Mucosa of stomach (tissue), 1 donor: ENCODE measurements at regions not wholly inside any gene's neighbourhood (a gene's known extent, or its start where the extent isn't known, plus 50 kb on each side); places are given as distances from the start of the nearest gene placed in this dataset.
"Not testable (repeated sequence)": the region's sequence is repeated elsewhere in the genome, so short reads cannot be mapped to it uniquely, and the experiment has no call there.

Experiments
- H3K27me3 ChIP-seq: one replicate; pipeline ENCODE4 v1.7.0; 2013; ENCODE audit warnings: mild to moderate bottlenecking, low read length; ENCODE audit not compliant: control insufficient read depth, insufficient read depth
- H3K36me3 ChIP-seq: one replicate; pipeline ENCODE4 v1.7.0; 2013; ENCODE audit warnings: low read length; ENCODE audit not compliant: control insufficient read depth, insufficient read depth
- H3K4me1 ChIP-seq: one replicate; pipeline ENCODE4 v1.7.0; 2013; ENCODE audit warnings: mild to moderate bottlenecking, low read length; ENCODE audit not compliant: control insufficient read depth, insufficient read depth
- H3K4me3 ChIP-seq: one replicate; pipeline ENCODE4 v1.7.0; 2013; ENCODE audit warnings: low read length
- H3K9ac ChIP-seq: one replicate; pipeline ENCODE4 v1.7.0; 2013; ENCODE audit warnings: mild to moderate bottlenecking, low read length, moderate library complexity
- H3K9me3 ChIP-seq: one replicate; pipeline ENCODE4 v1.7.0; 2013; ENCODE audit warnings: mild to moderate bottlenecking, low read length, moderate library complexity; ENCODE audit not compliant: control insufficient read depth
- donor health status: Pancreatic carcinoma.

GRCh38 chr2:64930258-64930671 is 58.9 kb upstream of the SLC1A4 start:
- Histone ChIP-seq H3K9ac (no peak overlapping the region), H3K27me3 (no peaks in the 10 kb centered on the region), H3K4me1 (no peaks in the 10 kb centered on the region), H3K36me3 (no peaks in the 10 kb centered on the region), H3K9me3 (no peaks in the 10 kb centered on the region), H3K4me3 (no peak overlapping the region)

GRCh38 chr2:64931246-64932115 is 57.7 kb upstream of the SLC1A4 start:
- H3K4me1 ChIP-seq, result no peaks in the 10 kb centered on the region

GRCh38 chr2:64932116-64932370 is 57.2 kb upstream of the SLC1A4 start:
- H3K4me3 ChIP-seq, result no peak overlapping the region
- no peaks in the 10 kb centered on the region for H3K4me1 ChIP-seq
- H3K36me3 ChIP-seq, result no peaks in the 10 kb centered on the region
- no peaks in the 10 kb centered on the region for H3K9me3 ChIP-seq
- no peaks in the 10 kb centered on the region for H3K27me3 ChIP-seq
- H3K9ac ChIP-seq, result no peak overlapping the region

More at GRCh38 chr2:64931246-64932115, 57.7 kb upstream of the SLC1A4 start:
- H3K9me3 ChIP-seq, result no peaks in the 10 kb centered on the region
- no peak overlapping the region for H3K9ac ChIP-seq
- H3K36me3 ChIP-seq, result no peaks in the 10 kb centered on the region
- no peaks in the 10 kb centered on the region for H3K27me3 ChIP-seq
- H3K4me3 ChIP-seq, result no peak overlapping the region

GRCh38 chr2:64932371-64933216 is 56.6 kb upstream of the SLC1A4 start:
- H3K9me3 ChIP-seq, result no peaks in the 10 kb centered on the region
- no peak overlapping the region for H3K9ac ChIP-seq
- H3K4me3 ChIP-seq, result no peak overlapping the region
- H3K36me3 ChIP-seq, result no peaks in the 10 kb centered on the region
- H3K27me3 ChIP-seq, result no peaks in the 10 kb centered on the region
- H3K4me1 ChIP-seq, result no peaks in the 10 kb centered on the region

- Histone ChIP-seq H3K9me3 (no peaks in the 10 kb centered on the region), H3K9ac (no peak overlapping the region), H3K4me1 (no peaks in the 10 kb centered on the region), H3K36me3 (no peaks in the 10 kb centered on the region), H3K4me3 (no peak overlapping the region), H3K27me3 (no peaks in the 10 kb centered on the region)
Observed at GRCh38 chr2:64934530-64934929, 54.7 kb upstream of the SLC1A4 start.

- Histone ChIP-seq H3K9ac (no peak overlapping the region), H3K9me3 (no peaks in the 10 kb centered on the region), H3K4me1 (no peaks in the 10 kb centered on the region), H3K27me3 (no peaks in the 10 kb centered on the region), H3K36me3 (no peaks in the 10 kb centered on the region), H3K4me3 (no peak overlapping the region)
Observed at GRCh38 chr2:64936809-64937208, 52.4 kb upstream of the SLC1A4 start.

- H3K4me3 ChIP-seq, H3K9me3 ChIP-seq, H3K9ac ChIP-seq, H3K4me1 ChIP-seq, H3K36me3 ChIP-seq, H3K27me3 ChIP-seq: not testable (repeated sequence)
Observed at GRCh38 chr2:64937314-64937686, 51.9 kb upstream of the SLC1A4 start.

- no peak overlapping the region for H3K4me3 ChIP-seq
- H3K9ac ChIP-seq, result no peak overlapping the region
Observed at GRCh38 chr2:64937687-64938491, 51.3 kb upstream of the SLC1A4 start.

GRCh38 chr2:64938607-64939285 is 50.5 kb upstream of the SLC1A4 start:
- H3K9ac ChIP-seq, result no peak overlapping the region
- no peaks in the 10 kb centered on the region for H3K27me3 ChIP-seq
- no peaks in the 10 kb centered on the region for H3K36me3 ChIP-seq
- H3K4me3 ChIP-seq, result no peak overlapping the region
- H3K9me3 ChIP-seq, result no peaks in the 10 kb centered on the region
- peaks cover 3% of the 10 kb centered on the region for H3K4me1 ChIP-seq

More at GRCh38 chr2:64937687-64938491, 51.3 kb upstream of the SLC1A4 start:
- no peaks in the 10 kb centered on the region for H3K27me3 ChIP-seq
- H3K4me1 ChIP-seq, result no peaks in the 10 kb centered on the region
- H3K9me3 ChIP-seq, result no peaks in the 10 kb centered on the region
- no peaks in the 10 kb centered on the region for H3K36me3 ChIP-seq

- Histone ChIP-seq H3K4me1 (peaks cover 10% of the 10 kb centered on the region), H3K9ac (no peak overlapping the region), H3K36me3 (no peaks in the 10 kb centered on the region), H3K9me3 (no peaks in the 10 kb centered on the region), H3K4me3 (no peak overlapping the region), H3K27me3 (no peaks in the 10 kb centered on the region)
Observed at GRCh38 chr2:64939332-64939917, 49.8 kb upstream of the SLC1A4 start.
